Transverse colon (tissue), 3 donors: ENCODE measurements at regions not wholly inside any gene's neighbourhood (a gene's known extent, or its start where the extent isn't known, plus 50 kb on each side); places are given as distances from the start of the nearest gene placed in this dataset.

Experiments
- EP300 ChIP-seq: sonication (generic); formaldehyde crosslinking; IDR thresholded peaks from one replicate; pipeline ENCODE4 v1.6.1; 2017; ENCODE audit warnings: antibody characterized with exemption, low read depth
- TF ChIP-seq, protein P1 (sequence below), 5 experiments: fragments of 200-600 bp in 3 of 5; fragments of 450-650 bp in 2 of 5; sonication (generic) in 3 of 5; IDR thresholded peaks; 1 replicate in 2 of 5; 2 replicates in 3 of 5; pipeline ENCODE4 v1.5.1; 2016 to 2017; ENCODE audit warnings: antibody characterized with exemption in 5 of 5, inconsistent platforms in 3 of 5, mild to moderate bottlenecking in 2 of 5, moderate library complexity in 1 of 5

GRCh38 chr10:10829576-10829975 is 188.1 kb upstream of the CELF2 start:
- TF ChIP-seq, protein P1, sequence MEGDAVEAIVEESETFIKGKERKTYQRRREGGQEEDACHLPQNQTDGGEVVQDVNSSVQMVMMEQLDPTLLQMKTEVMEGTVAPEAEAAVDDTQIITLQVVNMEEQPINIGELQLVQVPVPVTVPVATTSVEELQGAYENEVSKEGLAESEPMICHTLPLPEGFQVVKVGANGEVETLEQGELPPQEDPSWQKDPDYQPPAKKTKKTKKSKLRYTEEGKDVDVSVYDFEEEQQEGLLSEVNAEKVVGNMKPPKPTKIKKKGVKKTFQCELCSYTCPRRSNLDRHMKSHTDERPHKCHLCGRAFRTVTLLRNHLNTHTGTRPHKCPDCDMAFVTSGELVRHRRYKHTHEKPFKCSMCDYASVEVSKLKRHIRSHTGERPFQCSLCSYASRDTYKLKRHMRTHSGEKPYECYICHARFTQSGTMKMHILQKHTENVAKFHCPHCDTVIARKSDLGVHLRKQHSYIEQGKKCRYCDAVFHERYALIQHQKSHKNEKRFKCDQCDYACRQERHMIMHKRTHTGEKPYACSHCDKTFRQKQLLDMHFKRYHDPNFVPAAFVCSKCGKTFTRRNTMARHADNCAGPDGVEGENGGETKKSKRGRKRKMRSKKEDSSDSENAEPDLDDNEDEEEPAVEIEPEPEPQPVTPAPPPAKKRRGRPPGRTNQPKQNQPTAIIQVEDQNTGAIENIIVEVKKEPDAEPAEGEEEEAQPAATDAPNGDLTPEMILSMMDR (IDR thresholded peaks at IDR 0.05), result no peak
- TF ChIP-seq EP300, result no peak
